GM12864 (cell line): ENCODE measurements at regions not wholly inside any gene's neighbourhood (a gene's known extent, or its start where the extent isn't known, plus 50 kb on each side); places are given as distances from the start of the nearest gene placed in this dataset.

Experiments
- DNase-seq: peaks from one replicate; pipeline ENCODE4 v3.0.0-alpha.2; 2011; ENCODE audit warnings: low read depth
- H3K4me3 ChIP-seq: 2 replicates; pipeline ENCODE4 v1.5.1; 2011; ENCODE audit warnings: mild to moderate bottlenecking, low read depth, low read length, control low read depth
- CTCF ChIP-seq: IDR thresholded peaks from 2 replicates; pipeline ENCODE4 v1.5.1; 2011; ENCODE audit warnings: low read depth, mild to moderate bottlenecking, moderate library complexity, low read length, control low read depth, inconsistent platforms; ENCODE audit errors: missing control alignments

- no peak for DNase-seq
- H3K4me3 ChIP-seq, result no peak overlapping the region
- TF ChIP-seq CTCF, result no peak
Observed at GRCh38 chr18:47749600-47749973, 180.9 kb downstream of the SMAD2 start.

- no peak overlapping the region for H3K4me3 ChIP-seq
- DNase-seq, result no peak
- peak; percentile 96 for TF ChIP-seq CTCF
Observed at GRCh38 chr18:47748847-47749599, 181.4 kb downstream of the SMAD2 start.

GRCh38 chr18:47748093-47748796 is 182.2 kb downstream of the SMAD2 start:
- H3K4me3 ChIP-seq, result no peak overlapping the region
- DNase-seq, result no peak
- TF ChIP-seq CTCF, result no peak

GRCh38 chr18:47747260-47747795 is 183.1 kb downstream of the SMAD2 start:
- no peak overlapping the region for H3K4me3 ChIP-seq
- DNase-seq, result no peak
- TF ChIP-seq CTCF, result no peak

GRCh38 chr18:47746615-47747014 is 183.8 kb downstream of the SMAD2 start:
- DNase-seq, result no peak
- no peak for TF ChIP-seq CTCF
- H3K4me3 ChIP-seq, result no peak overlapping the region

- TF ChIP-seq CTCF, result no peak
- H3K4me3 ChIP-seq, result no peak overlapping the region
- DNase-seq, result no peak
Observed at GRCh38 chr18:47745227-47745626, 185.2 kb downstream of the SMAD2 start.

GRCh38 chr18:47737956-47738355 is 192.5 kb downstream of the SMAD2 start:
- no peak for TF ChIP-seq CTCF
- DNase-seq, result no peak
- H3K4me3 ChIP-seq, result no peak overlapping the region
